ENCODE measurements at regions not wholly inside any gene's neighbourhood (a gene's known extent, or its start where the extent isn't known, plus 50 kb on each side); places are given as distances from the start of the nearest gene placed in this dataset.
"Not testable (repeated sequence)": the region's sequence is repeated elsewhere in the genome, so short reads cannot be mapped to it uniquely, and the experiment has no call there.

DNA sequence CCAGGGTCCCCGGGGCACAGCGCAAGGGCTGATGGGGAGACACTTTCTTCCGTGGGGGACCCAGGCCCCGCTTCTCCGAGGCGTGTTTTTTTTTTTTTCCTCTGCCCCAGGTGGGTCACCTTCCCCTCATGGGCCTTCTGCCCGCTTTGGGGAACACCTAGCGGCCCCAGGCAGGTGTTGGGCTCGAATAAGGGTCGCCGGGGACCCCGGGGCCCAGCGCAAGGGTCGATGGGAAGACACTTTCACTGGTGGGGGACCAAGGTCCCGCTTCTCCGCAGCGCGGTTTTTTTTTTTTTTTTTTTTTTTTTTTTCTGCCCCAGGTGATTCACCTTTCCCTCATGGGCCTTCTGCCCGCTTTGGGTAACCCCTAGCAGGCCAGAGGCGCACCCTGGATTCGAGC, 193.8 kb downstream of the POTEG start:
- TF ChIP-seq, protein P1, sequence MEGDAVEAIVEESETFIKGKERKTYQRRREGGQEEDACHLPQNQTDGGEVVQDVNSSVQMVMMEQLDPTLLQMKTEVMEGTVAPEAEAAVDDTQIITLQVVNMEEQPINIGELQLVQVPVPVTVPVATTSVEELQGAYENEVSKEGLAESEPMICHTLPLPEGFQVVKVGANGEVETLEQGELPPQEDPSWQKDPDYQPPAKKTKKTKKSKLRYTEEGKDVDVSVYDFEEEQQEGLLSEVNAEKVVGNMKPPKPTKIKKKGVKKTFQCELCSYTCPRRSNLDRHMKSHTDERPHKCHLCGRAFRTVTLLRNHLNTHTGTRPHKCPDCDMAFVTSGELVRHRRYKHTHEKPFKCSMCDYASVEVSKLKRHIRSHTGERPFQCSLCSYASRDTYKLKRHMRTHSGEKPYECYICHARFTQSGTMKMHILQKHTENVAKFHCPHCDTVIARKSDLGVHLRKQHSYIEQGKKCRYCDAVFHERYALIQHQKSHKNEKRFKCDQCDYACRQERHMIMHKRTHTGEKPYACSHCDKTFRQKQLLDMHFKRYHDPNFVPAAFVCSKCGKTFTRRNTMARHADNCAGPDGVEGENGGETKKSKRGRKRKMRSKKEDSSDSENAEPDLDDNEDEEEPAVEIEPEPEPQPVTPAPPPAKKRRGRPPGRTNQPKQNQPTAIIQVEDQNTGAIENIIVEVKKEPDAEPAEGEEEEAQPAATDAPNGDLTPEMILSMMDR (IDR thresholded peaks at IDR 0.05), result not testable (repeated sequence)
- TF ChIP-seq ZFX (IDR thresholded peaks at IDR 0.05; ENCODE audit: borderline replicate concordance), result not testable (repeated sequence)

All from 22Rv1 (cell line).